GM03348 (cell line): ENCODE measurements at regions not wholly inside any gene's neighbourhood (a gene's known extent, or its start where the extent isn't known, plus 50 kb on each side); places are given as distances from the start of the nearest gene placed in this dataset.
"Not testable (repeated sequence)": the region's sequence is repeated elsewhere in the genome, so short reads cannot be mapped to it uniquely, and the experiment has no call there.

ENCODE experiments used
- DNase-seq: peaks from one replicate; pipeline ENCODE4 v3.0.0; 2012; ENCODE audit warnings: low spot score

- no peak for DNase-seq
These were observed 102.8 kb downstream of the TNFAIP3 start for GRCh38 chr6:137969874-137970273.

GRCh38 chr6:137970368-137970767 lies 103.3 kb downstream of the TNFAIP3 start:
- DNase-seq, result no peak

- DNase-seq, result peak; percentile 58
These were observed 106.1 kb downstream of the TNFAIP3 start for GRCh38 chr6:137973201-137973600.

GRCh38 chr6:137975188-137975940 lies 108.3 kb downstream of the TNFAIP3 start:
- no peak for DNase-seq

- DNase-seq, result no peak
These were observed 109.4 kb downstream of the TNFAIP3 start for GRCh38 chr6:137976430-137976829.

- DNase-seq, result no peak
These were observed 110.1 kb downstream of the TNFAIP3 start for GRCh38 chr6:137977206-137977605.

- DNase-seq, result peak; percentile 19
These were observed 110.8 kb downstream of the TNFAIP3 start for GRCh38 chr6:137977814-137978213.

GRCh38 chr6:137978252-137978896 lies 111.3 kb downstream of the TNFAIP3 start:
- no peak for DNase-seq

- not testable (repeated sequence) for DNase-seq
These were observed 112.2 kb downstream of the TNFAIP3 start for GRCh38 chr6:137979263-137979662.

GRCh38 chr6:137980777-137981176 lies 113.7 kb downstream of the TNFAIP3 start:
- no peak for DNase-seq

GRCh38 chr6:137981758-137982157 lies 114.7 kb downstream of the TNFAIP3 start:
- DNase-seq, result no peak

GRCh38 chr6:137982418-137983189 lies 115.5 kb downstream of the TNFAIP3 start:
- no peak for DNase-seq

GRCh38 chr6:137983269-137983668 lies 116.2 kb downstream of the TNFAIP3 start:
- DNase-seq, result no peak

GRCh38 chr6:137989664-137990063 lies 117.6 kb downstream of the PERP start:
- peak; percentile 24 for DNase-seq

- no peak for DNase-seq
These were observed 111.8 kb downstream of the PERP start for GRCh38 chr6:137995371-137995770.

GRCh38 chr6:137998461-137999019 lies 108.7 kb downstream of the PERP start:
- no peak for DNase-seq

- DNase-seq, result no peak
These were observed 107.4 kb downstream of the PERP start for GRCh38 chr6:137999815-138000214.

GRCh38 chr6:138000941-138001340 lies 106.3 kb downstream of the PERP start:
- DNase-seq, result no peak

- peak; percentile 63 for DNase-seq
These were observed 105.4 kb downstream of the PERP start for GRCh38 chr6:138001750-138002349.

- DNase-seq, result peak; percentile 51
These were observed 102.6 kb downstream of the PERP start for GRCh38 chr6:138004430-138005287.

- no peak for DNase-seq
These were observed 101.4 kb downstream of the PERP start for GRCh38 chr6:138005846-138006245.
